Upper lobe of left lung (tissue), 4 donors: ENCODE measurements at regions not wholly inside any gene's neighbourhood (a gene's known extent, or its start where the extent isn't known, plus 50 kb on each side); places are given as distances from the start of the nearest gene placed in this dataset.

Experiments used
- CTCF ChIP-seq, 6 experiments: fragments of 450-650 bp in 4 of 6; fragments of 200-600 bp in 2 of 6; sonication (generic) in 2 of 6; IDR thresholded peaks; one replicate each; pipeline ENCODE4 v1.5.1; 2016 to 2019; ENCODE audit warnings: antibody characterized with exemption in 6 of 6
- POLR2AphosphoS5 ChIP-seq, 2 donors: sonication (generic); formaldehyde crosslinking; IDR thresholded peaks; one replicate each; pipeline ENCODE4 v1.5.1; 2017; ENCODE audit warnings: antibody characterized with exemption in 2 of 2

GRCh38 chr6:71482742-71483141, 194.1 kb downstream of the OGFRL1 start:
- TF ChIP-seq CTCF (IDR thresholded peaks at IDR 0.05): peak in 1 of 6 experiments; percentile 37
- TF ChIP-seq POLR2AphosphoS5 (IDR thresholded peaks at IDR 0.05): no peak
